ENCODE measurements at regions not wholly inside any gene's neighbourhood (a gene's known extent, or its start where the extent isn't known, plus 50 kb on each side); places are given as distances from the start of the nearest gene placed in this dataset.

GRCh38 chr1:57520743-57521515 is 97.1 kb upstream of the DAB1 start:
- peaks cover 11% of the 10 kb centered on the region for H3K4me1 Mint-ChIP-seq (ENCODE audit: low read depth)
- H3K27me3 Mint-ChIP-seq (ENCODE audit: low read depth), result peaks cover 14% of the 10 kb centered on the region
- H3K9me3 Mint-ChIP-seq (ENCODE audit: low read depth), result no peaks in the 10 kb centered on the region
- H3K4me3 Mint-ChIP-seq (ENCODE audit: unreplicated experiment), result no peak overlapping the region
- H3K36me3 Mint-ChIP-seq (ENCODE audit: low read depth), result no peaks in the 10 kb centered on the region
- no peak for DNase-seq (ENCODE audit: low spot score)
- H3K27ac Mint-ChIP-seq (ENCODE audit: unreplicated experiment), result no peak overlapping the region
- no peak for TF ChIP-seq CTCF (IDR thresholded peaks at IDR 0.05)

- Mint-ChIP-seq H3K36me3 (ENCODE audit: low read depth) (no peaks in the 10 kb centered on the region), H3K27me3 (ENCODE audit: low read depth) (peaks cover 7% of the 10 kb centered on the region), H3K9me3 (ENCODE audit: low read depth) (no peaks in the 10 kb centered on the region), H3K4me1 (ENCODE audit: low read depth) (peaks cover 11% of the 10 kb centered on the region), H3K27ac (ENCODE audit: unreplicated experiment) (no peak overlapping the region), H3K4me3 (ENCODE audit: unreplicated experiment) (no peak overlapping the region)
- no peak for DNase-seq (ENCODE audit: low spot score)
- no peak for TF ChIP-seq CTCF (IDR thresholded peaks at IDR 0.05)
Measured at GRCh38 chr1:57518496-57518895, 94.6 kb upstream of the DAB1 start.

- H3K9me3 Mint-ChIP-seq (ENCODE audit: low read depth), result no peaks in the 10 kb centered on the region
- H3K36me3 Mint-ChIP-seq (ENCODE audit: low read depth), result no peaks in the 10 kb centered on the region
- H3K4me3 Mint-ChIP-seq (ENCODE audit: unreplicated experiment), result no peak overlapping the region
- H3K4me1 Mint-ChIP-seq (ENCODE audit: low read depth), result peaks cover 11% of the 10 kb centered on the region
- peaks cover 9% of the 10 kb centered on the region for H3K27me3 Mint-ChIP-seq (ENCODE audit: low read depth)
- DNase-seq (ENCODE audit: low spot score), result no peak
- no peak overlapping the region for H3K27ac Mint-ChIP-seq (ENCODE audit: unreplicated experiment)
- no peak for TF ChIP-seq CTCF (IDR thresholded peaks at IDR 0.05)
Measured at GRCh38 chr1:57517587-57518374, 93.9 kb upstream of the DAB1 start.

GRCh38 chr1:57512386-57512785 is 88.5 kb upstream of the DAB1 start:
- DNase-seq (ENCODE audit: low spot score), result no peak
- H3K27ac Mint-ChIP-seq (ENCODE audit: unreplicated experiment), result no peak overlapping the region
- no peak for TF ChIP-seq CTCF (IDR thresholded peaks at IDR 0.05)

GRCh38 chr1:57506941-57507340 is 83.1 kb upstream of the DAB1 start:
- no peak overlapping the region for H3K27ac Mint-ChIP-seq (ENCODE audit: unreplicated experiment)
- TF ChIP-seq CTCF (IDR thresholded peaks at IDR 0.05), result no peak
- no peaks in the 10 kb centered on the region for H3K36me3 Mint-ChIP-seq (ENCODE audit: low read depth)
- H3K4me1 Mint-ChIP-seq (ENCODE audit: low read depth), result no peaks in the 10 kb centered on the region
- no peak overlapping the region for H3K4me3 Mint-ChIP-seq (ENCODE audit: unreplicated experiment)
- peaks cover 7% of the 10 kb centered on the region for H3K27me3 Mint-ChIP-seq (ENCODE audit: low read depth)
- no peaks in the 10 kb centered on the region for H3K9me3 Mint-ChIP-seq (ENCODE audit: low read depth)
- no peak for DNase-seq (ENCODE audit: low spot score)

More at GRCh38 chr1:57512386-57512785, 88.5 kb upstream of the DAB1 start:
- Mint-ChIP-seq H3K9me3 (ENCODE audit: low read depth) (no peaks in the 10 kb centered on the region), H3K36me3 (ENCODE audit: low read depth) (no peaks in the 10 kb centered on the region), H3K27me3 (ENCODE audit: low read depth) (peaks cover 8% of the 10 kb centered on the region), H3K4me1 (ENCODE audit: low read depth) (no peaks in the 10 kb centered on the region), H3K4me3 (ENCODE audit: unreplicated experiment) (no peak overlapping the region)

Measured in chondrocyte (in vitro differentiated cells).